Calu3 (cell line): ENCODE measurements at regions not wholly inside any gene's neighbourhood (a gene's known extent, or its start where the extent isn't known, plus 50 kb on each side); places are given as distances from the start of the nearest gene placed in this dataset.

Experiments used
- BruUV-seq: library from RNA; stranded (reverse); fragments of 400-500 nt; replicated peaks from 2 replicates; lab custom pipeline; 2021; lab: Mats Ljungman, UMichigan
- CTCF ChIA-PET: fragments of 300-600 bp; sonication (Branson Sonifier 250); formaldehyde crosslinking; loops from one replicate; lab custom pipeline; 2022; ENCODE audit warnings: antibody characterized with exemption; lab: Charles Lee
- DNase-seq: peaks from one replicate; pipeline ENCODE4 v3.0.0; 2022
- H3K27ac Mint-ChIP-seq: one replicate; pipeline ENCODE4 v1.8.0; 2022; ENCODE audit warnings: mixed read lengths; ENCODE audit not compliant: unreplicated experiment
- H3K27me3 Mint-ChIP-seq: one replicate; pipeline ENCODE4 v1.8.0; 2022; ENCODE audit warnings: mixed read lengths; ENCODE audit not compliant: unreplicated experiment
- H3K36me3 Mint-ChIP-seq: one replicate; pipeline ENCODE4 v1.8.0; 2022; ENCODE audit warnings: mild to moderate bottlenecking, moderate library complexity, mixed read lengths; ENCODE audit not compliant: insufficient read depth, unreplicated experiment
- H3K4me1 Mint-ChIP-seq: one replicate; pipeline ENCODE4 v1.8.0; 2022; ENCODE audit warnings: mild to moderate bottlenecking, low read depth, mixed read lengths; ENCODE audit not compliant: unreplicated experiment
- H3K4me3 Mint-ChIP-seq: one replicate; pipeline ENCODE4 v1.8.0; 2022; ENCODE audit warnings: mild to moderate bottlenecking, low read depth, moderate library complexity, mixed read lengths; ENCODE audit not compliant: unreplicated experiment
- H3K9me3 Mint-ChIP-seq: one replicate; pipeline ENCODE4 v1.8.0; 2022; ENCODE audit warnings: low read depth, mixed read lengths; ENCODE audit not compliant: unreplicated experiment
- intact Hi-C: fragments of 100-400 bp; cut with micrococcal nuclease; formaldehyde crosslinking; loops from one replicate; pipeline ENCODE4 v1.10.0; 2022; ENCODE audit not compliant: unreplicated experiment
- TF ChIP-seq, protein P1 (sequence below): fragments of 200-600 bp; IDR thresholded peaks from one replicate; pipeline ENCODE4 v1.8.0; 2022; ENCODE audit warnings: antibody characterized with exemption; ENCODE audit not compliant: unreplicated experiment

DNA sequence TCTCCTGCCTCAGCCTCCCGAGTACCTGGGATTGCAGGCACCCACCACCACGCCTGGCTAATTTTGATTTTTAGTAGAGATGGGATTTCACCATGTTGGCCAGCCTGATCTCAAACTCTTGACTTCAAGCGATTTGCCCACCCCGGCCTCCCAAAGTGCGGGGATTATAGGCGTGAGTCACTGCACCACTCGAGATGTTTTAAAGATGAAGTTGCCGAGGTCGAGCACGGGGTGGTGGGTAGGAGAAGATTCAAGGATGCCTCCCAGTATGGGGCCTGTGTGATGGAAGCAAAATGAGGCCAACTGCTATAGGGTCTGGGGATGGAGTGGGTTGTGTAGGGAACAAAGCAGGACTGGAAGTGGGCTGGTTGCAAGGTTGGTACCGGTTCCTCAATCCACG is 245.2 kb downstream of the MN1 start:
- CTCF ChIA-PET, result no interaction called here
- intact Hi-C loops, result no loop called here
- Mint-ChIP-seq H3K27me3 (peaks cover 29% of the 10 kb centered on the region), H3K4me3 (no peak overlapping the region), H3K9me3 (no peaks in the 10 kb centered on the region), H3K4me1 (no peaks in the 10 kb centered on the region), H3K36me3 (no peaks in the 10 kb centered on the region), H3K27ac (no peak overlapping the region)
- no peak for DNase-seq
- TF ChIP-seq, protein P1, sequence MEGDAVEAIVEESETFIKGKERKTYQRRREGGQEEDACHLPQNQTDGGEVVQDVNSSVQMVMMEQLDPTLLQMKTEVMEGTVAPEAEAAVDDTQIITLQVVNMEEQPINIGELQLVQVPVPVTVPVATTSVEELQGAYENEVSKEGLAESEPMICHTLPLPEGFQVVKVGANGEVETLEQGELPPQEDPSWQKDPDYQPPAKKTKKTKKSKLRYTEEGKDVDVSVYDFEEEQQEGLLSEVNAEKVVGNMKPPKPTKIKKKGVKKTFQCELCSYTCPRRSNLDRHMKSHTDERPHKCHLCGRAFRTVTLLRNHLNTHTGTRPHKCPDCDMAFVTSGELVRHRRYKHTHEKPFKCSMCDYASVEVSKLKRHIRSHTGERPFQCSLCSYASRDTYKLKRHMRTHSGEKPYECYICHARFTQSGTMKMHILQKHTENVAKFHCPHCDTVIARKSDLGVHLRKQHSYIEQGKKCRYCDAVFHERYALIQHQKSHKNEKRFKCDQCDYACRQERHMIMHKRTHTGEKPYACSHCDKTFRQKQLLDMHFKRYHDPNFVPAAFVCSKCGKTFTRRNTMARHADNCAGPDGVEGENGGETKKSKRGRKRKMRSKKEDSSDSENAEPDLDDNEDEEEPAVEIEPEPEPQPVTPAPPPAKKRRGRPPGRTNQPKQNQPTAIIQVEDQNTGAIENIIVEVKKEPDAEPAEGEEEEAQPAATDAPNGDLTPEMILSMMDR, result no peak
- no TSS peak for BruUV-seq

DNA sequence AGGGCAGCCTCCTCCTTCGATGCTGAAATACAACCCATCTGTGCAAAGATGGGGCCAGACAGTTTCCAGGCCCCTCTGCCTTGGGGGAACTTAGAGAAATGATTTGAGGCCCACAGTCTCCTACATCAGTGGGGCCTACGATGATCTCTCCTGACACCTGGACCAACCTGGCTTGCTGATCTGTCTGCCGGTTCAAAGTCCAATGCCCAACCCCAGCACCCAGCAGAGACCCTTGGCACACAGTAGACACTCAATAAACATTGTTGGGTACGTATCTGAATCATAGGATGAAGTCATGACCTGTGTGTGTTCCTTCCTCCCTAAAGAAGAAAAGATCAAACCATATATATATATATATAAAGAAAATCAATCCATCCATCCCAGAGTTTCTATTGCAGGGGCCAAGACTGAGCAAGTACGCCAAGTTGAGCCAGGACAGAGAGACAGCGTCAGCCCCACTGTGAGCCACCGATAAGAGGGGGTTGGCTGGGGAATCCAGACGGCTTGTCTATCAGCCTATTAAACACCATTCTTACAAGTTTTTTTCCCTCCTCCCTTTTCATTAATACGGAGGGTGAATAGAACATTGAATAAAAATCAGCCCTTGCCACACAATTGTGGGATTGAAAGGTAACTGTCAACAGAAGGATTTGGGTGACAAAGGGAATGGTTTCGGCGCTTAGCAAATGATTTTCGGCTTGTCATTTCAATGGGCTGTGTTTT is 244.1 kb downstream of the MN1 start:
- intact Hi-C loops, result no loop called here
- no peak for DNase-seq
- no TSS peak for BruUV-seq
- no peak overlapping the region for H3K4me3 Mint-ChIP-seq
- H3K9me3 Mint-ChIP-seq, result no peaks in the 10 kb centered on the region
- H3K27ac Mint-ChIP-seq, result no peak overlapping the region
- peaks cover 37% of the 10 kb centered on the region for H3K27me3 Mint-ChIP-seq
- no peaks in the 10 kb centered on the region for H3K36me3 Mint-ChIP-seq
- TF ChIP-seq, protein P1, result no peak
- CTCF ChIA-PET, result interaction anchor here (1.0 kb wide), 1 partner anchor 97 kb away, joined by 6 read pairs; no protein-coding TSS in a partner anchor
- no peaks in the 10 kb centered on the region for H3K4me1 Mint-ChIP-seq

DNA sequence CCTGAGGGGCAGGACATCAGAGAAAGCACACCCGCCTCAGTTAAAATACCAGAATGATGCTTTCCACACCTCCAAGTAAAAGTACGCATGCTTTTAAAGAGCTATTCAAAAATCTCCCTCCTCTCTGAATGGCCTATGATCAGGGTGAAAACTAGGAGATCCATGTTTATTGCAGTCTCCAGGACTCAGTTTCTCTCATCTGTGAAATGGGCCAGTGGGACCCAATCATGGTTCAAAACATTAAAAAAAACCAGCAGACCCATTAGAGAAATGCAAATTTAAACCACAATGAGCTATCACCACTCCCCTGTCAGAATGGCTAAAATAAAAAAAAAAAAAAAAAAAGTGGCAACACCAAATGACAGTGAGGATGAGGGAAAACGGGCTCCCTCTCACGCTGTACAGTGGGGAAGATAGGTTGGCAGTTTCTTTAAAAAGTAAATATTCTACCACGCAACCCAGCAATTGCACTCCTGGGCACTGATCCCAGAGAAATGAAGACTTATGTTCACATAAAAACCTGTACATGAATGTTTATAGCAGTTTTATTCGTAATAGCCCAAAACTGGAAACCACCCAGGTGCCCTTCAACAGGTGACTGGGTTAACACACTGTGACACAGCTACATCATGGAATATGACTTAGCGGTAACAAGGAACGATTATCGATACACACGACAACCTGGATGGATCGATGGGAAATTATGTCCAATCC is 242.7 kb downstream of the MN1 start:
- intact Hi-C loops, result no loop called here
- Mint-ChIP-seq H3K27ac (no peak overlapping the region), H3K9me3 (no peaks in the 10 kb centered on the region), H3K4me1 (no peaks in the 10 kb centered on the region), H3K4me3 (no peak overlapping the region), H3K27me3 (peaks cover 51% of the 10 kb centered on the region), H3K36me3 (no peaks in the 10 kb centered on the region)
- TF ChIP-seq, protein P1, result no peak
- DNase-seq, result no peak
- no TSS peak for BruUV-seq
- CTCF ChIA-PET, result interaction anchor here (1.0 kb wide), 1 partner anchor 96 kb away, joined by 6 read pairs; no protein-coding TSS in a partner anchor

DNA sequence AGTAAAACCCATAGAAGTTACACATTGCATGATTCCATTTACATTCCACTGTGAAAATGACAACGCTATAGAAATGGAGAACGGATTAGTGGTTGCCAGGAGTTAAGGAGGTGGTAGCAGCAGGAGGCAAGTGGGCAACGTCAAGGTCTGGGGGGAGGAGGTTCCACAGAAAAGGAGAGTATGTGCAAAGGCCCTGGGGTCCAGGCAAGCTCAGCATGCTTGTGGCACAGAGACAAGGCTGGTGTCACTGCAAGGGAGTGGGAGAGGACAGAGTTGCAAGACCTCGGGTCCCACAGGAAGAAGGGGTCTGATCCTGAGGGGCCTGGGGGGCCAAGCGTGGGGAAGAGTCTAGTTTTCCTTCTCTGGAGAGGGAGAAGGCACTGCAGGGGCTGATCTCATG is 240.8 kb downstream of the MN1 start:
- no peaks in the 10 kb centered on the region for H3K36me3 Mint-ChIP-seq
- TF ChIP-seq, protein P1, result no peak
- no peaks in the 10 kb centered on the region for H3K9me3 Mint-ChIP-seq
- intact Hi-C loops, result no loop called here
- CTCF ChIA-PET, result no interaction called here
- H3K27me3 Mint-ChIP-seq, result peaks cover 62% of the 10 kb centered on the region
- H3K4me3 Mint-ChIP-seq, result no peak overlapping the region
- no TSS peak for BruUV-seq
- no peak overlapping the region for H3K27ac Mint-ChIP-seq
- no peak for DNase-seq
- no peaks in the 10 kb centered on the region for H3K4me1 Mint-ChIP-seq
